Activated CD4-positive, alpha-beta T cell treated with anti-CD3 and anti-CD28 coated beads for 1 hour (primary cell): ENCODE measurements at regions not wholly inside any gene's neighbourhood (a gene's known extent, or its start where the extent isn't known, plus 50 kb on each side); places are given as distances from the start of the nearest gene placed in this dataset.
"Not testable (repeated sequence)": the region's sequence is repeated elsewhere in the genome, so short reads cannot be mapped to it uniquely, and the experiment has no call there.

Experiments used
- DNase-seq: peaks from one replicate; pipeline ENCODE4 v3.0.0-alpha.2; 2020

- DNase-seq: not testable (repeated sequence)
These were observed 85.1 kb upstream of the FBXO28 start for GRCh38 chr1:224028802-224029201.

DNA sequence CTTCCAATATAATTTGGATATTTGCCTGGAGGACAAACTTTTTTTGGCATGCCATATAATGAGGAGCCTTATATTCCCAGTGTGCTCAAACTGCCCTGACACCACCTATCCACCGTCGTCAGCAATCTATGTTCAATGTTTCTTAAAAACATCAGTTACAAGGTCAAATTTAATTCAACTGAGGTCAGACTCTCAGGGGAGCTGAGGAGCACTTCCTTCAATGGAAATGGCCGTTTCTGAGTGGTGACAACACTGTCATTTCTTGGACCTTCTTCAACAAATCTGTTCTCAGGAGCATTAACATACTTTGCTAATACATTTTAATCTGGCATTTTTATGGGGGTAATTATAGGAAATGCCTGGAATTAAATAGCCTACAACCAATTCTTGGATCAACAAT is 90.8 kb upstream of the FBXO28 start:
- not testable (repeated sequence) for DNase-seq

DNA sequence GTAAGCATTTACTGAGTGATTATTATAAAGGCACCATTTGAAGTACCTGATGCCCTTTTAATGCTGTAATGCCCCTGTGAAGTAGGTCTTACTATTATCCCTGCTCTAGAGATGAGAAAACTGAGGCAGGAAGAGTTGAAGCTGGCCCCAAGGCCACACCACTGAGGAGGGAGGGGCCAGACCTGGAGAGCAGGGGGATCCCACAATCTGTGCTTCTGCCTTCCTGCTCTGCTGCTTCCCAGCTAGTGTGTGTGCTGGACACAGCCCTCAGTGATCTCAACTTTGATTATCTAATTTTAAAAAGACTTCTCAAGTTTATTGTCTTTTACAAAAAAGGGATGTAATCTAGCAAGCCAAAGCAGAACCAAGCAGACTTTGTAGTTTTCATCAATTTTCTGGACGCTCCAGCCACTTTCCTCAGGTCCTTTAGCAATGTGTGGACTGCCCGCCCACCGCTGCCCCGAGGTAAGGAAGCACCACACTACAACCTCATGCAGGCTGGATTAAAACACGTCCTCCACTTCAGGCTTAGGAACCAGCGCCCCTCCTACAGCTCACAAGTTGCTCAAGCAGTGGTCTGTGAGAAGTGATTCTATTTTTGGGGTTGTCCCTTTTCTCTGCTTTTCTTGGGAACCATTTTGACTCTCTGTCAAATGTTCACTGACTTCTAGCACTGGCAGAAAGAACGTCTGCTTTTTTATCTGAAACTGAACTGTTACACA is 91.5 kb upstream of the FBXO28 start:
- DNase-seq: not testable (repeated sequence)

GRCh38 chr1:224019866-224020265 is 94.0 kb upstream of the FBXO28 start:
- not testable (repeated sequence) for DNase-seq

GRCh38 chr1:224015782-224016181 is 98.1 kb upstream of the FBXO28 start:
- not testable (repeated sequence) for DNase-seq

- DNase-seq: no peak
These were observed 99.6 kb upstream of the FBXO28 start for GRCh38 chr1:224014330-224014649.

- DNase-seq: not testable (repeated sequence)
These were observed 100.1 kb upstream of the FBXO28 start for GRCh38 chr1:224013626-224014329.

DNA sequence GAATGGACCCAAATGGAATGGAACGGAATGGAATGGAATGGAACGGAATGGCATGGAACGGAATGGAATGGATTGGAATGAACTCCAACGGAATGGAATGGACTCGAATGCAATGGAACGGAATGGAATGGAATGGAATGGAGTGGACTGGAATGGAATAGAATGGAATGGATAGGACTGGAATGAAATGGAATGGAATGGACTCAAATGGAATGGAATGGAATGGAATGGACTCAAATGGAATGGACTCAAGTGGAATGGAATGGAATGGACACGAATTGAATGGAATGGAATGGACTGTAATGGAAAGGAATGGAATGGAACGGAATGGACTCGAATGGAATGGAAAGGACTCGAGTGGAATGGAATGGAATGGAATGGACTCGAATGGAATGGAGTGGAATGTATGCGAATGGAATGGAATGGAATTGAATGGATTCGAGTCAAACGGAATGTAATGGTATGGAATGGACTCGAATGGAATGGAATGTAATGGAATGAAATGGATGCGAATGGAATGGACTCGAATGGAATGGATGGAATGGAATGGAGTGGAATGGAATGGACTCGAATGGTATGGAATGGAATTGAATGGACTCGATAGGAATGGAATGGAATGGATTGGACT is 101.0 kb upstream of the FBXO28 start:
- DNase-seq: not testable (repeated sequence)

GRCh38 chr1:224012162-224012561 is 101.7 kb upstream of the FBXO28 start:
- DNase-seq: not testable (repeated sequence)

DNA sequence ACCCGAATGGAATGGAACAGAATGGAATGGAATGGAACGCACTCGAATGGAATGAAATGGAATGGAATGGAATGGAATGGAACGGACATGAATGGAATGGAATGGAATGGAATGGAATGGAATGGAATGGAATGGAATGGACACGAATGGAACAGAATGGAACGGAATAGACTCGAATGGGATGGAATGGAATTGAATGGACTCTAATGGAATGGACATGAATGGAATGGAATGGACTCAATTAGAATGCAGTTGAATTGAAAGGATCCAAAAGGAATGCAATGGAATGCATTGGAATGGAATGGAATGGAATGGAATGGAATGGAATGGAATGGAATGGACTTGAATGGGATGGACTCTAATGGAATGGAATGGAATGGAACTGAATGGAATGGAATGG is 102.2 kb upstream of the FBXO28 start:
- not testable (repeated sequence) for DNase-seq

DNA sequence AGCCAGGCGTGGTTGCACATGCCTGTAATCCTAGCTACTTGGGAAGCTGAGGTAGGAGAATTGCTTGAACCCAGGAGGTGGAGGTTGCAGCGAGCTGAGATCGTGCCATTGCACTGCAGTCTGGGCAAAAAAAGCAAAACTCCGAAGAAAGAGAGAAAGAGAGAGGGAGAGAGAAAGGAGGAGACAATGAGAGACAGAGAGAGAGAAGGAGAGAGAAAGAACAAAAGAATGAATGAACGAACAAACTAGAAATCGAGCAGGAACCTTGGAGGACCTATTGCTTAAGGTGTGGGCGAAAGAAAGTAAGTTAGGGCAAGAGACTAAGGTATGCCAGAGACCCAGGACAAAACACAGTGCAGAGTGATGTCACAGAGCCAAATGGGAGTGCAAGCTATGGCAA is 102.8 kb upstream of the FBXO28 start:
- DNase-seq: not testable (repeated sequence)

GRCh38 chr1:224005973-224006372 is 107.9 kb upstream of the FBXO28 start:
- not testable (repeated sequence) for DNase-seq

- DNase-seq: not testable (repeated sequence)
These were observed 109.2 kb upstream of the FBXO28 start for GRCh38 chr1:224004552-224005315.

- not testable (repeated sequence) for DNase-seq
These were observed 110.0 kb upstream of the FBXO28 start for GRCh38 chr1:224003896-224004295.

GRCh38 chr1:224001757-224002156 is 112.2 kb upstream of the FBXO28 start:
- DNase-seq: not testable (repeated sequence)

DNA sequence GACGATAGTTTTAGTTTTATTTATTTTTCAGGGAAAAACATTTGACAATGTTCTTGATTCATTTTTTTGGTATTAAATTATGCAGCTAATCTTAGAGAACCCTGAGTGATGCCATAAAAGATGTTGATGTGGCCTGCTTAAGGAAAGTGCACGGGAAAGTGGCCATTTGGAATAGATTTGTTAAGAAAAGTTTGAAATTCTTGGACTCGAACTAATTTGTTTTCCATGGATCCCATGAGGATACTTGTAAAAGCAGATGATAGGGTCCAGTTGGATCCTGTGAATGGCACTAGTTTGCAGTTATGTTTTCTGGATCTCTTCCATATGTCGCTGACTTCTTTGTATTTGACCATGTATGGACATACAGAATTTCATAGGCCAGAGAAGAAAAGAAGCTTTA is 114.2 kb upstream of the FBXO28 start:
- DNase-seq: not testable (repeated sequence)

DNA sequence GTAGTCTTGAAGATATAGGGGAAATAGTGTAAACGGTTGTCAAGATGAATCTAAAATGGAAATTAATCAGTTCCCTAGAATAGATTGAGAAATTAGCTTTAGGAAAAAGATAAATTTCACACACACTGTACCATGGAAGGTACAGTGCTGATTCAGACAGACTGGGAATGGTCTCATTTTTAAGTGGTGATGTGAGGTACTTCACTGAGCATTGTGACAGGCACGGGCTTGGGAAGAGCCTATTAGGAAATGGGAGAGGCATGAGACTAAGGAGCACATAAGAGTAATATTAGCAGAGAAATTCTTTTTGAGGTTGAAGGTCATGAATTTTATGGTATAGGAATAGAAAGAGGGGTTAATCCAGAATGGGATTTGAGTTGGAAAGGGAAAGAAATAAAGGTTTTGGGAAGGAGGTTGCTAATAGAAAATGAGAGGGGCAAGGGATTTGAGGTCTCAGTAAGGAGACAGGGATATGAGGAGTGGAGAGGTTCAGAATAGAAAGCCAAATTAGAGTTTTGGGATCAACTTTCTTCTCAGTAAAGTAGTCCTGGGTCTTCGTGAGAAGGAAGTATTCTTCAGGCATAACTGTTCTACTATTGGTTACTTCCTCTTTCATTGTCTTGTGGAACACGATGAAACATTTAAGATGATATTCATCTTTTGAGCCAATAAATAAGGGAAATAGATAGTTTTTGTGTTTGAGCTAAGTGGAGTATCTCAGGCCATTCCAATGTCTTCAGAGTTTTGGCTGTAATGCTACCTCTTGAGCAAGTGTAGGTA is 115.0 kb upstream of the FBXO28 start:
- DNase-seq: not testable (repeated sequence)

DNA sequence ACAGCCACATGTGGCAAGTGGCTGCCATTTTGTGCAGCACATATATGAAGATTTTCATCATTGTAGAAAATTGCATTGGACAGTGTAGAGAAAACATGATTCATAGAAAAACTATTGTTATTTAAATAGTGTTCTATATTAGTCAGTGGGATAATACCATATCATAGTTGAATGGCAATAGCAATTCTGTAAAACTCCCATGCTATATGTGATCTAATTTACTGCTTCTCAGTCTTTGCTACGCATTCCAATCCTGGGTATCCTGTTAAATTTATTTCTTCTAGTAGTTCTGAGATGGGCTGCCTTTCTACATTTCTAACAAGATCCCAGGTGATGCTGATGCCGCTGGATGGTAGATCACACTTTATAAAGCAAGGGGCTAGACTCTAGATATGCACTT is 117.5 kb upstream of the FBXO28 start:
- not testable (repeated sequence) for DNase-seq

- peak; percentile 100 for DNase-seq
These were observed 121.3 kb upstream of the FBXO28 start for GRCh38 chr1:223992456-223993246.

- DNase-seq: not testable (repeated sequence)
These were observed 122.5 kb upstream of the FBXO28 start for GRCh38 chr1:223991297-223991857.

DNA sequence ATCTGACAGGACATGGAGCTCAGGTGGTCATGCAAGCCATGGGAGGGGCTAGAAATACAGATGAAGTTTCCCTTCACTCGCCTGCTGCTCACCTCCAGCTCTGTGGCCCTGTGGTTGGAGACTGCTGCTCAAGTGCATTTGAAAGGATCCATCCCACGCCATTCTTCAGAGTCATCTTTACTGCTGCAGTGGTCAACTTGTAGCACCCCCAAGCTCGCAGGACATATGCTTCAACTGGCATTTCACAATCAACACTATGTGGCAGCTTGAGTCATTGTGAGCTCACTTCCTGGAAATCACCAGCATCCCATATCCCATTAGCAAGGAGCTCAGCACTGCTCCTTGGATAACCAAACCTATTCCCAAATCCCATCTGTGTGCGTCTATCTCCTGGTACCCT is 116.2 kb upstream of the TP53BP2 start:
- not testable (repeated sequence) for DNase-seq
